T47D (cell line): ENCODE measurements at regions not wholly inside any gene's neighbourhood (a gene's known extent, or its start where the extent isn't known, plus 50 kb on each side); places are given as distances from the start of the nearest gene placed in this dataset.

ENCODE experiments used
- DNase-seq, 2 experiments: peaks; one replicate each; pipeline versions ENCODE4 v3.0.0 to v3.0.0-alpha.2; 2011 to 2012; ENCODE audit warnings: low read depth in 1 of 2, low spot score in 1 of 2
- JUND ChIP-seq: IDR thresholded peaks from 2 replicates; pipeline ENCODE4 v1.6.1; 2012; ENCODE audit warnings: low read depth
- in situ Hi-C: cut with HindIII; loops from 2 replicates; pipeline ENCODE4 v1.10.0; 2016; ENCODE audit warnings: low sequenced_read_pairs, low pct_unique_long_range_greater_than_20kb

GRCh38 chr4:57445686-57446085 lies 335.5 kb upstream of the IGFBP7 start:
- in situ Hi-C loops = no loop called here
- DNase-seq = no peak
- TF ChIP-seq JUND = no peak

- in situ Hi-C loops = no loop called here
- DNase-seq = no peak
- no peak for TF ChIP-seq JUND
Observed at GRCh38 chr4:57444671-57445070, 334.5 kb upstream of the IGFBP7 start.

- no peak for DNase-seq
Observed at GRCh38 chr4:57443787-57444186, 333.6 kb upstream of the IGFBP7 start.

GRCh38 chr4:57443308-57443707 lies 333.1 kb upstream of the IGFBP7 start:
- in situ Hi-C loops = no loop called here
- no peak for TF ChIP-seq JUND
- no peak for DNase-seq

More at GRCh38 chr4:57443787-57444186, 333.6 kb upstream of the IGFBP7 start:
- TF ChIP-seq JUND = no peak
- in situ Hi-C loops = no loop called here

- peak; percentile 26 to 67 for DNase-seq
- no peak for TF ChIP-seq JUND
- in situ Hi-C loops = no loop called here
Observed at GRCh38 chr4:57442831-57443291, 332.7 kb upstream of the IGFBP7 start.

GRCh38 chr4:57442241-57442640 lies 332.1 kb upstream of the IGFBP7 start:
- DNase-seq = no peak
- in situ Hi-C loops = no loop called here
- no peak for TF ChIP-seq JUND

GRCh38 chr4:57437649-57438048 lies 327.5 kb upstream of the IGFBP7 start:
- DNase-seq = no peak

GRCh38 chr4:57435300-57435699 lies 325.1 kb upstream of the IGFBP7 start:
- DNase-seq = no peak
- TF ChIP-seq JUND = no peak
- in situ Hi-C loops = no loop called here

More at GRCh38 chr4:57437649-57438048, 327.5 kb upstream of the IGFBP7 start:
- TF ChIP-seq JUND = no peak
- in situ Hi-C loops = no loop called here

GRCh38 chr4:57430726-57431125 lies 320.5 kb upstream of the IGFBP7 start:
- no peak for TF ChIP-seq JUND
- DNase-seq = peak; percentile 7 to 54
- in situ Hi-C loops = no loop called here

- peak; percentile 20 to 79 for DNase-seq
- in situ Hi-C loops = no loop called here
- TF ChIP-seq JUND = no peak
Observed at GRCh38 chr4:57426779-57427395, 316.7 kb upstream of the IGFBP7 start.

- DNase-seq = no peak
- in situ Hi-C loops = no loop called here
- no peak for TF ChIP-seq JUND
Observed at GRCh38 chr4:57425610-57426009, 315.4 kb upstream of the IGFBP7 start.

- peak in 1 of 2 experiments; percentile 6 for DNase-seq
- in situ Hi-C loops = no loop called here
- no peak for TF ChIP-seq JUND
Observed at GRCh38 chr4:57424232-57424897, 314.2 kb upstream of the IGFBP7 start.

GRCh38 chr4:57418133-57418532 lies 307.9 kb upstream of the IGFBP7 start:
- TF ChIP-seq JUND = no peak
- in situ Hi-C loops = no loop called here

More at GRCh38 chr4:57418133-57418532, 307.9 kb upstream of the IGFBP7 start:
- DNase-seq = peak in 1 of 2 experiments; percentile 17
